HCT116 (cell line): ENCODE measurements at regions not wholly inside any gene's neighbourhood (a gene's known extent, or its start where the extent isn't known, plus 50 kb on each side); places are given as distances from the start of the nearest gene placed in this dataset.
A peak's percentile ranks its signal among the peaks of the same experiment; 100 is the strongest.

Experiments used
- ATAC-seq: fragments of 200-7000 bp; cut with Tn5 transposase; 2 replicates; pipeline ENCODE4 v1.9.1; 2020; ENCODE audit warnings: mild to moderate bottlenecking, moderate library complexity
- BruUV-seq: library from RNA; stranded (reverse); fragments of 400-500 nt; replicated peaks from 2 replicates; lab custom pipeline; 2021; lab: Mats Ljungman, UMichigan
- CTCF ChIA-PET: fragments of 300-600 bp; sonication (Branson Sonifier 250); formaldehyde crosslinking; loops from one replicate; lab custom pipeline; 2021; ENCODE audit warnings: antibody characterized with exemption; lab: Charles Lee
- POLR2A ChIA-PET: fragments of 300-600, 350-600 bp; sonication (Branson Sonifier 250); formaldehyde crosslinking; loops from one replicate; lab custom pipeline; 2021; ENCODE audit warnings: antibody characterized with exemption; lab: Charles Lee
- RAD21 ChIA-PET, 2 experiments: fragments of 300-600 bp; sonication (Branson Sonifier 250); formaldehyde crosslinking; loops; one replicate each; lab custom pipeline; 2023; ENCODE audit warnings: low total read pairs in 2 of 2; ENCODE audit not compliant: uncharacterized antibody in 2 of 2, unreplicated experiment in 2 of 2, low non-redundant PET in 1 of 2; lab: Charles Lee
- DNase-seq: peaks from one replicate; pipeline ENCODE4 v3.0.0-alpha.2; 2010; ENCODE audit warnings: low read depth, low spot score
- H2AFZ ChIP-seq: fragments of 200-600 bp; shearing (Covaris generic), sonication (generic); 2 replicates; pipeline ENCODE4 v1.6.1; 2017; ENCODE audit warnings: low read depth, mixed run types, mixed read lengths, antibody characterized with exemption, low read length; ENCODE audit not compliant: poor library complexity, severe bottlenecking
- H3K27ac ChIP-seq: 2 replicates; pipeline ENCODE4 v1.5.1; 2012; ENCODE audit warnings: low read depth, low read length
- H3K27me3 ChIP-seq: fragments of 200-600 bp; sonication (generic); 2 replicates; pipeline ENCODE4 v1.6.1; 2016; ENCODE audit warnings: mixed run types, low read length, mixed read lengths; ENCODE audit not compliant: insufficient read depth
- H3K36me3 ChIP-seq, 2 experiments: fragments of 200-500 bp in 1 of 2; fragments of 200-600 bp in 1 of 2; sonication (Bioruptor generic) in 1 of 2; sonication (generic) in 1 of 2; 2 replicates each; pipeline versions ENCODE4 v1.5.1 to v1.6.1; 2014 to 2016; ENCODE audit warnings: low read length in 2 of 2, inconsistent platforms in 1 of 2, mixed read lengths in 1 of 2, mixed run types in 1 of 2; ENCODE audit not compliant: insufficient read depth in 2 of 2, control insufficient read depth in 1 of 2
- H3K4me1 ChIP-seq, 2 experiments: fragments of 200-600 bp in 1 of 2; sonication (generic) in 1 of 2; 2 replicates each; pipeline versions ENCODE4 v1.5.1 to v1.6.1; 2012 to 2017; ENCODE audit warnings: low read length in 2 of 2, inconsistent platforms in 1 of 2, mild to moderate bottlenecking in 1 of 2, mixed read lengths in 1 of 2, mixed run types in 1 of 2, moderate library complexity in 1 of 2; ENCODE audit not compliant: insufficient read depth in 2 of 2, control insufficient read depth in 1 of 2
- H3K4me2 ChIP-seq: fragments of 200-600 bp; sonication (generic); 2 replicates; pipeline ENCODE4 v1.6.1; 2017; ENCODE audit warnings: mixed run types, low read length, mixed read lengths
- H3K4me3 ChIP-seq, 2 experiments: fragments of 200-600 bp in 1 of 2; sonication (generic) in 1 of 2; replicated peaks in 1 of 2; 2 replicates each; pipeline ENCODE4 v1.5.1; 2011 to 2016; ENCODE audit warnings: low read length in 2 of 2, control low read depth in 1 of 2, low read depth in 1 of 2, mild to moderate bottlenecking in 1 of 2, mixed read lengths in 1 of 2, mixed run types in 1 of 2
- H3K79me2 ChIP-seq: fragments of 200-600 bp; sonication (generic); 2 replicates; pipeline ENCODE4 v1.6.1; 2017; ENCODE audit warnings: mild to moderate bottlenecking, mixed run types, low read length, moderate library complexity, mixed read lengths; ENCODE audit not compliant: insufficient read depth
- H3K9ac ChIP-seq: fragments of 200-600 bp; sonication (generic); 2 replicates; pipeline ENCODE4 v1.6.1; 2016; ENCODE audit warnings: low read length, mixed read lengths
- H3K9me2 ChIP-seq: fragments of 200-600 bp; sonication (generic), shearing (Covaris generic); 2 replicates; pipeline ENCODE4 v1.6.1; 2017; ENCODE audit warnings: mixed run types, mild to moderate bottlenecking, moderate library complexity; ENCODE audit not compliant: insufficient read depth
- H3K9me3 ChIP-seq, 2 experiments: fragments of 200-500 bp in 1 of 2; fragments of 200-600 bp in 1 of 2; sonication (Bioruptor generic) in 1 of 2; sonication (generic) in 1 of 2; 2 replicates each; pipeline ENCODE4 v1.6.1; 2014 to 2017; ENCODE audit warnings: low read length in 2 of 2, mixed read lengths in 2 of 2, inconsistent platforms in 1 of 2, low read depth in 1 of 2, mild to moderate bottlenecking in 1 of 2, mixed run types in 1 of 2, moderate library complexity in 1 of 2; ENCODE audit not compliant: control insufficient read depth in 1 of 2, insufficient read depth in 1 of 2
- H4K20me1 ChIP-seq: fragments of 200-600 bp; sonication (generic), shearing (Covaris generic); 2 replicates; pipeline ENCODE4 v1.6.1; 2017; ENCODE audit warnings: mixed run types, mild to moderate bottlenecking, moderate library complexity; ENCODE audit not compliant: insufficient read depth
- CBX3 ChIP-seq: IDR thresholded peaks from 2 replicates; pipeline ENCODE4 v1.6.1; 2012; ENCODE audit warnings: low read depth
- POLR2A ChIP-seq: IDR thresholded peaks from 2 replicates; pipeline ENCODE4 v1.7.0; 2011; ENCODE audit warnings: borderline replicate concordance; ENCODE audit not compliant: insufficient read depth, insufficient read length; ENCODE audit errors: extremely low read depth
- intact Hi-C: fragments of 100-400 bp; cut with micrococcal nuclease; formaldehyde crosslinking; loops from 2 replicates; pipeline ENCODE4 v1.10.0; 2022
- TF ChIP-seq, protein P1 (sequence below), 3 experiments: fragments of 200-600 bp in 1 of 3; sonication (generic) in 1 of 3; IDR thresholded peaks in 2 of 3; conservative IDR thresholded peaks in 1 of 3; 2 replicates each; pipeline ENCODE4 v1.5.1; 2012 to 2017; ENCODE audit warnings: low read depth in 2 of 3, low read length in 2 of 3, antibody characterized with exemption in 1 of 3, borderline replicate concordance in 1 of 3, control low read depth in 1 of 3, mild to moderate bottlenecking in 1 of 3, mixed read lengths in 1 of 3, mixed run types in 1 of 3, moderate library complexity in 1 of 3; ENCODE audit not compliant: insufficient read depth in 1 of 3
- TF ChIP-seq, protein P2 (sequence below): IDR thresholded peaks from 2 replicates; pipeline ENCODE4 v1.6.1; 2012; ENCODE audit warnings: low read depth

DNA sequence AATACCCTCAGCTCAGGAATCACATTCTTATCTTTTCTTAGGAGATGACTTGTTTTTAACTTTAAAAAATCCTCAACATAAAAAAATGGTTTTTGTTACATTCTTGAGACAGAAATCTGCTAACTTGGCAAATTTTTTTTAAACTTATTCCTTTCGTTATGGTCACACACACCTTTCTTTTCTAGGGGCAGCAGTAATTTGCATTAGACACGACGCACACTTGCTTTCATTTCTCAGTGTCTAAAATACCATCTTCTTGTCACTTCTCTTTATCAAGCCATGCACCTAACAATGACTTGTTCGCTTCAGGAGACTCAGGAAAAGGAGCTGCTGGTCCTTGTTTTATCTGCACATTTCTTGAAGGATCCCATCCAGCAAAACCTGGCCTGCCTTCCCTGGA, 112.6 kb upstream of the TBL1X start:
- Histone ChIP-seq H3K4me2 (peak overlapping the region; percentile 37; the same call in 1 of the 2 replicates), H3K79me2 (no peaks in the 10 kb centered on the region), H3K9me3 (no peaks in the 10 kb centered on the region), H4K20me1 (no peaks in the 10 kb centered on the region), H3K4me1 (peaks cover 5 to 15% of the 10 kb centered on the region in 2 experiments; a peak in 3 of 4 replicates), H3K36me3 (no peaks in the 10 kb centered on the region), H3K27me3 (no peaks in the 10 kb centered on the region), H3K4me3 (no peak overlapping the region), H3K9me2 (no peaks in the 10 kb centered on the region), H3K9ac (no peak overlapping the region), H3K27ac (no peak overlapping the region)
- BruUV-seq, result no TSS peak
- RAD21 ChIA-PET, result no interaction called here
- DNase-seq, result no peak
- POLR2A ChIA-PET, result no interaction called here
- CTCF ChIA-PET, result no interaction called here
- intact Hi-C loops, result loop anchor here (10.0 kb wide), 1 partner anchor 353 kb away; no protein-coding TSS in a partner anchor
- TF ChIP-seq CBX3 (no peak), POLR2A (no peak)
- TF ChIP-seq, protein P1, sequence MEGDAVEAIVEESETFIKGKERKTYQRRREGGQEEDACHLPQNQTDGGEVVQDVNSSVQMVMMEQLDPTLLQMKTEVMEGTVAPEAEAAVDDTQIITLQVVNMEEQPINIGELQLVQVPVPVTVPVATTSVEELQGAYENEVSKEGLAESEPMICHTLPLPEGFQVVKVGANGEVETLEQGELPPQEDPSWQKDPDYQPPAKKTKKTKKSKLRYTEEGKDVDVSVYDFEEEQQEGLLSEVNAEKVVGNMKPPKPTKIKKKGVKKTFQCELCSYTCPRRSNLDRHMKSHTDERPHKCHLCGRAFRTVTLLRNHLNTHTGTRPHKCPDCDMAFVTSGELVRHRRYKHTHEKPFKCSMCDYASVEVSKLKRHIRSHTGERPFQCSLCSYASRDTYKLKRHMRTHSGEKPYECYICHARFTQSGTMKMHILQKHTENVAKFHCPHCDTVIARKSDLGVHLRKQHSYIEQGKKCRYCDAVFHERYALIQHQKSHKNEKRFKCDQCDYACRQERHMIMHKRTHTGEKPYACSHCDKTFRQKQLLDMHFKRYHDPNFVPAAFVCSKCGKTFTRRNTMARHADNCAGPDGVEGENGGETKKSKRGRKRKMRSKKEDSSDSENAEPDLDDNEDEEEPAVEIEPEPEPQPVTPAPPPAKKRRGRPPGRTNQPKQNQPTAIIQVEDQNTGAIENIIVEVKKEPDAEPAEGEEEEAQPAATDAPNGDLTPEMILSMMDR (IDR thresholded peaks at IDR 0.05 in 2 of 3, conservative IDR thresholded peaks at IDR 0.05 in 1 of 3; ENCODE audit: borderline replicate concordance in 1 of 3, insufficient read depth in 1 of 3, low read depth in 2 of 3, low read length in 2 of 3), result no peak
- TF ChIP-seq, protein P2, sequence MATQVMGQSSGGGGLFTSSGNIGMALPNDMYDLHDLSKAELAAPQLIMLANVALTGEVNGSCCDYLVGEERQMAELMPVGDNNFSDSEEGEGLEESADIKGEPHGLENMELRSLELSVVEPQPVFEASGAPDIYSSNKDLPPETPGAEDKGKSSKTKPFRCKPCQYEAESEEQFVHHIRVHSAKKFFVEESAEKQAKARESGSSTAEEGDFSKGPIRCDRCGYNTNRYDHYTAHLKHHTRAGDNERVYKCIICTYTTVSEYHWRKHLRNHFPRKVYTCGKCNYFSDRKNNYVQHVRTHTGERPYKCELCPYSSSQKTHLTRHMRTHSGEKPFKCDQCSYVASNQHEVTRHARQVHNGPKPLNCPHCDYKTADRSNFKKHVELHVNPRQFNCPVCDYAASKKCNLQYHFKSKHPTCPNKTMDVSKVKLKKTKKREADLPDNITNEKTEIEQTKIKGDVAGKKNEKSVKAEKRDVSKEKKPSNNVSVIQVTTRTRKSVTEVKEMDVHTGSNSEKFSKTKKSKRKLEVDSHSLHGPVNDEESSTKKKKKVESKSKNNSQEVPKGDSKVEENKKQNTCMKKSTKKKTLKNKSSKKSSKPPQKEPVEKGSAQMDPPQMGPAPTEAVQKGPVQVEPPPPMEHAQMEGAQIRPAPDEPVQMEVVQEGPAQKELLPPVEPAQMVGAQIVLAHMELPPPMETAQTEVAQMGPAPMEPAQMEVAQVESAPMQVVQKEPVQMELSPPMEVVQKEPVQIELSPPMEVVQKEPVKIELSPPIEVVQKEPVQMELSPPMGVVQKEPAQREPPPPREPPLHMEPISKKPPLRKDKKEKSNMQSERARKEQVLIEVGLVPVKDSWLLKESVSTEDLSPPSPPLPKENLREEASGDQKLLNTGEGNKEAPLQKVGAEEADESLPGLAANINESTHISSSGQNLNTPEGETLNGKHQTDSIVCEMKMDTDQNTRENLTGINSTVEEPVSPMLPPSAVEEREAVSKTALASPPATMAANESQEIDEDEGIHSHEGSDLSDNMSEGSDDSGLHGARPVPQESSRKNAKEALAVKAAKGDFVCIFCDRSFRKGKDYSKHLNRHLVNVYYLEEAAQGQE, result no peak
- TF ChIP-seq, all 23 proteins: peak for 0
- no peak overlapping the region for H2AFZ ChIP-seq
- ATAC-seq, result no peak
